Smooth muscle cell (in vitro differentiated cells): ENCODE measurements at regions not wholly inside any gene's neighbourhood (a gene's known extent, or its start where the extent isn't known, plus 50 kb on each side); places are given as distances from the start of the nearest gene placed in this dataset.
"Not testable (repeated sequence)": the region's sequence is repeated elsewhere in the genome, so short reads cannot be mapped to it uniquely, and the experiment has no call there.

ENCODE experiments used
- DNase-seq: peaks from one replicate; lab custom pipeline; 2025; ENCODE audit not compliant: unreplicated experiment; lab: John Stamatoyannopoulos, UW
- H2AFZ ChIP-seq: fragments of 200-600 bp; sonication (generic); 2 replicates; pipeline ENCODE4 v1.6.0; 2016; ENCODE audit warnings: antibody characterized with exemption, low read depth, mild to moderate bottlenecking
- H3F3A ChIP-seq: fragments of 200-600 bp; sonication (generic); 2 replicates; pipeline ENCODE4 v1.6.0; 2017; ENCODE audit warnings: antibody characterized with exemption, low read depth
- H3K27ac ChIP-seq: fragments of 200-600 bp; sonication (generic); 2 replicates; pipeline ENCODE4 v1.5.1; 2016; ENCODE audit warnings: low read depth, mild to moderate bottlenecking
- H3K27me3 ChIP-seq: fragments of 200-600 bp; sonication (generic); 2 replicates; pipeline ENCODE4 v1.6.1; 2016; ENCODE audit warnings: low read depth, mild to moderate bottlenecking
- H3K36me3 ChIP-seq: fragments of 200-600 bp; sonication (generic); 2 replicates; pipeline ENCODE4 v1.5.1; 2016; ENCODE audit warnings: low read depth
- H3K4me1 ChIP-seq: fragments of 200-600 bp; sonication (generic); 2 replicates; pipeline ENCODE4 v1.5.1; 2016; ENCODE audit warnings: low read depth
- H3K4me2 ChIP-seq: fragments of 200-600 bp; sonication (generic); 2 replicates; pipeline ENCODE4 v1.6.0; 2016; ENCODE audit warnings: mild to moderate bottlenecking
- H3K4me3 ChIP-seq: fragments of 200-600 bp; sonication (generic); 2 replicates; pipeline ENCODE4 v1.5.1; 2016; ENCODE audit warnings: mild to moderate bottlenecking
- H3K79me2 ChIP-seq: fragments of 200-600 bp; sonication (generic); 2 replicates; pipeline ENCODE4 v1.6.0; 2016; ENCODE audit warnings: low read depth, mild to moderate bottlenecking
- H3K9ac ChIP-seq: fragments of 200-600 bp; sonication (generic); 2 replicates; pipeline ENCODE4 v1.6.0; 2016; ENCODE audit warnings: low read depth
- H3K9me3 ChIP-seq: fragments of 200-600 bp; sonication (generic); replicated peaks from 2 replicates; pipeline ENCODE4 v1.5.1; 2016; ENCODE audit warnings: low read depth
- H4K20me1 ChIP-seq: fragments of 200-600 bp; sonication (generic); 2 replicates; pipeline ENCODE4 v1.6.0; 2016; ENCODE audit warnings: low read depth
- WGBS: methylation state at CpG from one replicate; pipeline ENCODE4 v1.1.7; 2016; ENCODE audit warnings: low lambda C conversion rate; 5-methylcytosine and 5-hydroxymethylcytosine counted together
- TF ChIP-seq, protein P1 (sequence below): fragments of 200-600 bp; sonication (generic); IDR thresholded peaks from 2 replicates; pipeline ENCODE4 v1.5.1; 2017; ENCODE audit warnings: borderline replicate concordance, mild to moderate bottlenecking, antibody characterized with exemption; ENCODE audit not compliant: insufficient read depth, poor library complexity, severe bottlenecking

DNA sequence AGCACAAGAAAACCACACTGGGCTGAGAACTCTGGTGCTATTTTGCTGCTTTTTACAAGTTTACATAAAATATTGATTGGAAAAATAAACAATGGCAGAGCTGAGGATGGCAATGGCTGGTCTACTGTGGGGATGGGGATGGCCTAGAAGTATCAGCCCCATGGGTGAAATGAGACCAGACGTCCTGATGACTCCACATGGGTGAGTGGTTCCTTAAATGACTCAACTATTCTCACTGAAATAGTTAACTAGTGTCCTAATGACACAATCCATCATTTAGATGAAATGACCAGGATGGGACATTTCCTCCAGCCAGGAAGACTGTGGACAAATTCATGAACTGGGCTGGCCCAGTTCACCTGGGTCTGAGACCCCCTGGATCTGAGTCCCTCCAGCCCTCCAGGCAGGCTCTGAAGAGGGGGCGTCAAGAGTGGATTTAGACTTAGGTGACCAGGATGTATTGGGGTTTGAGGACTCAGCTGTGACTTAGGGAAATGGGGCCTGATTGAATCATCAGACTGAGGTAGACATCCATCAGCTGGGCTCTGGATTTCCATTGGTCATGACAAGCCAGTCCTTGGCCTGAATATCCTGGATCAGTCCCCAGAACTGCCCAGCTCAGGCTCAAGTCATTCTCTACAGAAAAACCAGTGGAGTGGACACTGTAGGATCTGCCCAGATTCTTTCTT lies 98.2 kb upstream of the IGLL5 start:
- no peak for DNase-seq
- no peaks in the 10 kb centered on the region for H3K4me1 ChIP-seq
- H4K20me1 ChIP-seq, result no peaks in the 10 kb centered on the region
- no peaks in the 10 kb centered on the region for H3F3A ChIP-seq
- TF ChIP-seq, protein P1, sequence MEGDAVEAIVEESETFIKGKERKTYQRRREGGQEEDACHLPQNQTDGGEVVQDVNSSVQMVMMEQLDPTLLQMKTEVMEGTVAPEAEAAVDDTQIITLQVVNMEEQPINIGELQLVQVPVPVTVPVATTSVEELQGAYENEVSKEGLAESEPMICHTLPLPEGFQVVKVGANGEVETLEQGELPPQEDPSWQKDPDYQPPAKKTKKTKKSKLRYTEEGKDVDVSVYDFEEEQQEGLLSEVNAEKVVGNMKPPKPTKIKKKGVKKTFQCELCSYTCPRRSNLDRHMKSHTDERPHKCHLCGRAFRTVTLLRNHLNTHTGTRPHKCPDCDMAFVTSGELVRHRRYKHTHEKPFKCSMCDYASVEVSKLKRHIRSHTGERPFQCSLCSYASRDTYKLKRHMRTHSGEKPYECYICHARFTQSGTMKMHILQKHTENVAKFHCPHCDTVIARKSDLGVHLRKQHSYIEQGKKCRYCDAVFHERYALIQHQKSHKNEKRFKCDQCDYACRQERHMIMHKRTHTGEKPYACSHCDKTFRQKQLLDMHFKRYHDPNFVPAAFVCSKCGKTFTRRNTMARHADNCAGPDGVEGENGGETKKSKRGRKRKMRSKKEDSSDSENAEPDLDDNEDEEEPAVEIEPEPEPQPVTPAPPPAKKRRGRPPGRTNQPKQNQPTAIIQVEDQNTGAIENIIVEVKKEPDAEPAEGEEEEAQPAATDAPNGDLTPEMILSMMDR, result no peak
- no peaks in the 10 kb centered on the region for H3K79me2 ChIP-seq
- H3K9me3 ChIP-seq, result no peaks in the 10 kb centered on the region
- H3K4me3 ChIP-seq, result no peak overlapping the region
- H3K27ac ChIP-seq, result no peak overlapping the region
- H3K27me3 ChIP-seq, result peaks cover 24% of the 10 kb centered on the region
- no peaks in the 10 kb centered on the region for H3K36me3 ChIP-seq
- H3K4me2 ChIP-seq, result no peak overlapping the region
- no peak overlapping the region for H3K9ac ChIP-seq
- no peak overlapping the region for H2AFZ ChIP-seq
- 61% methylated on average over 2 of the region's 2 CpGs for WGBS

DNA sequence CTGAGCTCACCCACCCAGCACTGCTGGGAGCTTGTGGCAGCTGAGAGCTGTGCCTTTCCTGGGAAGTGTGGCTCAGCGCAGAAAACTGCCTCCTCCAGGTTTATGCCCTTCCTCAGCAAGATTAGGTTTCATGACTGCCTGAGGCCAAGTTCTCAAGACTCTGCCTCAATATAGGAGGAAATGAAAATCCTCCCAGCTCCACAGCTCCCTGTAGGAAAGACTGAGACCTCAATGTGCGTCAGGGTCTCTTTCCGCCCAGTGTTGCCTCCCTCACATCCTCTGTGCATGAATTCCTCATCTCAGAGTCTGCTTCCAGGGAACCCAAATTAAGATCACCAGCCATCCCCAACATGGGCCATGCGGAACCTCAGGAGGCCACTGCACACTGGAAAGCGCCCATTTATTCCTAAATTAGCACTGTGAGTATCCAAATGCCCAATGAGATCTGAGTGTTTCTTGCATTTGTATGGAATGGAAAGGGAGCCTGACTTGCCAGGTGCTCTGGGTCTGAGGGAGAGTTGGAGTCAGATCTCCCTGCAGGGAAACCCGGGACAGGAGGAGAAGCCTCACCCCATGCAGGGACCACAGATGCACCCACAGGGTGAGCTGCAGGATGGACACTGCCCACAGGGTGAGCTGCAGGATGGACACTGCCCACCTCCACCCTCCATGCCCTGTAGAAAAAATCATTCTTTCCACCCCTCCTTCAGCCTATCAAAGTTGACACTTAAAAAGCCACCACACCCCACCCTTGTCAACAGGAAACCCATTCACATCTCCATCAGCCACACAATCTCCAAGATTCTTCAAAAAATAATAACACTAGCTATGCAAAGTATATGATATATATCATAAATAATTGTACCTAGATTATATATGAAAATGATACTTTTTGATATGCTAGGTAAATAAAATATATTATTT lies 97.4 kb upstream of the IGLL5 start:
- Histone ChIP-seq H2AFZ (no peak overlapping the region), H3K27me3 (peaks cover 16% of the 10 kb centered on the region), H3K4me1 (no peaks in the 10 kb centered on the region), H3K36me3 (no peaks in the 10 kb centered on the region), H3K4me3 (no peak overlapping the region), H3K9ac (no peak overlapping the region), H3F3A (no peaks in the 10 kb centered on the region), H3K27ac (no peak overlapping the region), H3K4me2 (no peak overlapping the region), H3K9me3 (no peaks in the 10 kb centered on the region), H3K79me2 (no peaks in the 10 kb centered on the region), H4K20me1 (no peaks in the 10 kb centered on the region)
- DNase-seq, result no peak
- 73% methylated on average over 6 of the region's 6 CpGs for WGBS
- TF ChIP-seq, protein P1, result no peak

GRCh38 chr22:22791438-22792181 lies 96.0 kb upstream of the IGLL5 start:
- DNase-seq, result no peak
- H3K9ac ChIP-seq, result no peak overlapping the region

DNA sequence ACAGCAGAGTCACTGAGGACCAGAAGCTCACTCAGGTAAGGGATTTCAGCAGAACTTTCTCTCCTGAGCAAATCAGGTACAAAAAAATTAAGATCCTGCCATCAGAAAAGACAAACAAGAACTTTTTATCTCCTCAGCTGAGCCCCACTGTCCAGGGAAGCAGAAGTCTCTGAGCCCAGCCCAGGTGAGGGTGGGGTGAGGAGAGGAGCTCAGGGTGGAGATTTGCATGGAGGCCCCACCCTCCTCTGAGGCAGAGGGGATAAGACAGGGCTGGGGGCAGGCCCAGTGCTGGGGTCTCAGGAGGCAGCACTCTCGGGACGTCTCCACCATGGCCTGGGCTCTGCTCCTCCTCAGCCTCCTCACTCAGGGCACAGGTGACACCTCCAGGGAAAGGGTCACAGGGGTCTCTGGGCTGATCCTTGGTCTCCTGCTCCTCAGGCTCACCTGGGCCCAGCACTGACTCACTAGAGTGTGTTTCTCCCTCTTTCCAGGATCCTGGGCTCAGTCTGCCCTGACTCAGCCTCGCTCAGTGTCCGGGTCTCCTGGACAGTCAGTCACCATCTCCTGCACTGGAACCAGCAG lies 95.3 kb upstream of the IGLL5 start:
- H3K27me3 ChIP-seq, H3K9me3 ChIP-seq, H3K79me2 ChIP-seq, DNase-seq, H3K36me3 ChIP-seq, H3K4me3 ChIP-seq, H3K9ac ChIP-seq, H3F3A ChIP-seq, H2AFZ ChIP-seq, H4K20me1 ChIP-seq, H3K4me2 ChIP-seq, H3K4me1 ChIP-seq, H3K27ac ChIP-seq: not testable (repeated sequence)
- WGBS, result 90% methylated on average over 4 of the region's 4 CpGs

More at GRCh38 chr22:22791438-22792181, 96.0 kb upstream of the IGLL5 start:
- Histone ChIP-seq H3K4me1 (no peaks in the 10 kb centered on the region), H3F3A (no peaks in the 10 kb centered on the region), H3K4me2 (no peak overlapping the region), H3K79me2 (no peaks in the 10 kb centered on the region), H3K36me3 (no peaks in the 10 kb centered on the region), H3K27me3 (peaks cover 5% of the 10 kb centered on the region), H4K20me1 (no peaks in the 10 kb centered on the region), H3K27ac (no peak overlapping the region), H2AFZ (no peak overlapping the region), H3K4me3 (no peak overlapping the region), H3K9me3 (no peaks in the 10 kb centered on the region)
- 66% methylated on average over 10 of the region's 10 CpGs for WGBS
- TF ChIP-seq, protein P1, result no peak

- not testable (repeated sequence) for H3K4me2 ChIP-seq, H3K79me2 ChIP-seq, H2AFZ ChIP-seq, H4K20me1 ChIP-seq, H3K9me3 ChIP-seq, H3K9ac ChIP-seq, H3K27ac ChIP-seq, H3K4me3 ChIP-seq, H3F3A ChIP-seq, H3K36me3 ChIP-seq, DNase-seq, H3K4me1 ChIP-seq
- whole genome bisulfite sequencing, result 66% methylated on average over 2 of the region's 2 CpGs
- peaks cover 26% of the 10 kb centered on the region for H3K27me3 ChIP-seq
Observed at GRCh38 chr22:22795639-22796038, 92.0 kb upstream of the IGLL5 start.
